H1 (cell line): ENCODE measurements at regions not wholly inside any gene's neighbourhood (a gene's known extent, or its start where the extent isn't known, plus 50 kb on each side); places are given as distances from the start of the nearest gene placed in this dataset.

Experiments used
- CHD7 ChIP-seq: fragments of 300-600 bp; sonication (generic); IDR thresholded peaks from 2 replicates; pipeline ENCODE4 v1.7.1; 2012; ENCODE audit warnings: low read length, moderate library complexity, mild to moderate bottlenecking, inconsistent platforms; ENCODE audit not compliant: insufficient replicate concordance
- HDAC6 ChIP-seq: IDR thresholded peaks from one replicate; pipeline ENCODE4 v1.7.1; 2012; ENCODE audit warnings: low read depth, mild to moderate bottlenecking, inconsistent platforms, low read length, moderate library complexity
- KDM5A ChIP-seq: fragments of 200-600 bp; IDR thresholded peaks from 2 replicates; pipeline ENCODE4 v1.7.1; 2012; ENCODE audit warnings: mild to moderate bottlenecking, low read length, inconsistent platforms, mixed read lengths
- SAP30 ChIP-seq: fragments of 300-600 bp; sonication (generic); IDR thresholded peaks from 2 replicates; pipeline ENCODE4 v1.7.1; 2012; ENCODE audit warnings: low read length, moderate library complexity, mild to moderate bottlenecking, inconsistent platforms; ENCODE audit not compliant: insufficient read depth, insufficient replicate concordance
- TF ChIP-seq, protein P1 (sequence below): IDR thresholded peaks from 2 replicates; pipeline ENCODE4 v1.6.1; 2012; ENCODE audit warnings: inconsistent platforms

GRCh38 chr4:126939401-126939800, 693.4 kb upstream of the INTU start (continued):
- no peak for TF ChIP-seq CHD7
- no peak for TF ChIP-seq KDM5A
- no peak for TF ChIP-seq HDAC6
- TF ChIP-seq, protein P1, sequence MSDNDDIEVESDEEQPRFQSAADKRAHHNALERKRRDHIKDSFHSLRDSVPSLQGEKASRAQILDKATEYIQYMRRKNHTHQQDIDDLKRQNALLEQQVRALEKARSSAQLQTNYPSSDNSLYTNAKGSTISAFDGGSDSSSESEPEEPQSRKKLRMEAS: no peak
- TF ChIP-seq SAP30: no peak
